ENCODE measurements at regions not wholly inside any gene's neighbourhood (a gene's known extent, or its start where the extent isn't known, plus 50 kb on each side); places are given as distances from the start of the nearest gene placed in this dataset.

GRCh38 chr10:78272329-78272728 is 238.7 kb downstream of the RPS24 start:
- TF ChIP-seq CTCF (conservative IDR thresholded peaks at IDR 0.05 in 1 of 2, IDR thresholded peaks at IDR 0.05 in 1 of 2; ENCODE audit: extremely low read depth in 1 of 2, insufficient read depth in 1 of 2, low read depth in 1 of 2, low read length in 2 of 2): no peak
- no peak for TF ChIP-seq EZH2 (IDR thresholded peaks at IDR 0.05; ENCODE audit: borderline replicate concordance, low read length)

All from mammary epithelial cell (primary cell).